GM21447 (cell line): ENCODE measurements at regions not wholly inside any gene's neighbourhood (a gene's known extent, or its start where the extent isn't known, plus 50 kb on each side); places are given as distances from the start of the nearest gene placed in this dataset.
"Not testable (repeated sequence)": the region's sequence is repeated elsewhere in the genome, so short reads cannot be mapped to it uniquely, and the experiment has no call there.

ENCODE experiments used
- ATAC-seq: cut with Tn5 transposase; IDR thresholded peaks from one replicate; pipeline ENCODE4 v1.9.1; 2021; ENCODE audit not compliant: unreplicated experiment

GRCh38 chr5:126127371-126127770 lies 295.8 kb upstream of the GRAMD2B start:
- ATAC-seq: not testable (repeated sequence)

GRCh38 chr5:126129431-126129830 lies 293.8 kb upstream of the GRAMD2B start:
- ATAC-seq: no peak

- no peak for ATAC-seq
These were observed 289.8 kb upstream of the GRAMD2B start for GRCh38 chr5:126133424-126133823.

GRCh38 chr5:126137891-126138280 lies 285.3 kb upstream of the GRAMD2B start:
- ATAC-seq: no peak

- ATAC-seq: no peak
These were observed 284.8 kb upstream of the GRAMD2B start for GRCh38 chr5:126138281-126138931.

- no peak for ATAC-seq
These were observed 284.1 kb upstream of the GRAMD2B start for GRCh38 chr5:126139086-126139485.

GRCh38 chr5:126139773-126140172 lies 283.4 kb upstream of the GRAMD2B start:
- ATAC-seq: no peak

- no peak for ATAC-seq
These were observed 279.6 kb upstream of the GRAMD2B start for GRCh38 chr5:126143622-126144021.

- not testable (repeated sequence) for ATAC-seq
These were observed 272.9 kb upstream of the GRAMD2B start for GRCh38 chr5:126150319-126150718.

GRCh38 chr5:126155298-126155697 lies 267.9 kb upstream of the GRAMD2B start:
- ATAC-seq: not testable (repeated sequence)

- ATAC-seq: no peak
These were observed 256.8 kb upstream of the GRAMD2B start for GRCh38 chr5:126166368-126166767.

- no peak for ATAC-seq
These were observed 254.4 kb upstream of the GRAMD2B start for GRCh38 chr5:126168785-126169184.

GRCh38 chr5:126171916-126172315 lies 251.3 kb upstream of the GRAMD2B start:
- no peak for ATAC-seq

- ATAC-seq: no peak
These were observed 250.4 kb upstream of the GRAMD2B start for GRCh38 chr5:126172812-126173211.

GRCh38 chr5:126178521-126178920 lies 244.7 kb upstream of the GRAMD2B start:
- no peak for ATAC-seq

- no peak for ATAC-seq
These were observed 240.1 kb upstream of the GRAMD2B start for GRCh38 chr5:126182971-126183695.

GRCh38 chr5:126184474-126184873 lies 238.7 kb upstream of the GRAMD2B start:
- no peak for ATAC-seq

- ATAC-seq: no peak
These were observed 237.0 kb upstream of the GRAMD2B start for GRCh38 chr5:126186210-126186609.

GRCh38 chr5:126188804-126189203 lies 234.4 kb upstream of the GRAMD2B start:
- ATAC-seq: no peak

- no peak for ATAC-seq
These were observed 234.0 kb upstream of the GRAMD2B start for GRCh38 chr5:126189231-126189630.

GRCh38 chr5:126189862-126190261 lies 233.3 kb upstream of the GRAMD2B start:
- ATAC-seq: no peak

GRCh38 chr5:126192226-126192625 lies 231.0 kb upstream of the GRAMD2B start:
- no peak for ATAC-seq
